Mucosa of descending colon (tissue), 3 donors: ENCODE measurements at regions not wholly inside any gene's neighbourhood (a gene's known extent, or its start where the extent isn't known, plus 50 kb on each side); places are given as distances from the start of the nearest gene placed in this dataset.
A peak's percentile ranks its signal among the peaks of the same experiment; 100 is the strongest.

Experiments used
- ATAC-seq: fragments of 200-7000 bp; cut with Tn5 transposase; one replicate; pipeline ENCODE4 v1.9.1; 2020; ENCODE audit warnings: mild to moderate bottlenecking, moderate library complexity
- DNase-seq, 3 donors: peaks; one replicate each; pipeline ENCODE4 v3.0.0-alpha.2; 2020
- H3K36me3 ChIP-seq: fragments of 200-600 bp; one replicate; pipeline ENCODE4 v1.8.0; 2021; ENCODE audit warnings: low read depth, mild to moderate bottlenecking
- H3K4me1 ChIP-seq: fragments of 200-600 bp; one replicate; pipeline ENCODE4 v1.8.0; 2021; ENCODE audit warnings: low read depth, mild to moderate bottlenecking
- H3K4me3 ChIP-seq: fragments of 200-600 bp; one replicate; pipeline ENCODE4 v1.8.0; 2021; ENCODE audit warnings: mild to moderate bottlenecking
- H3K9me3 ChIP-seq: fragments of 200-600 bp; one replicate; pipeline ENCODE4 v1.8.0; 2021; ENCODE audit warnings: mild to moderate bottlenecking
- CTCF ChIP-seq: fragments of 200-600 bp; IDR thresholded peaks from one replicate; pipeline ENCODE4 v1.8.0; 2022; ENCODE audit warnings: antibody characterized with exemption, mild to moderate bottlenecking
- intact Hi-C, 2 donors: fragments of 100-400 bp; cut with DNase I in 1 of 2; cut with micrococcal nuclease in 1 of 2; formaldehyde crosslinking; loops; one replicate each; pipeline versions ENCODE4 v1.11.0 to v1.11.1; 2022; cut with DNase I, micrococcal nuclease
- donor health status: DM: no; HTN: no; CAD: no; lungs with moderate emphysema.
- donor health status: DM: no; HTN: no; CAD: no.
- donor health status: DM: no; HTN: yes; CAD: no.

- intact Hi-C loops = no loop called here
- ATAC-seq = no peak
- DNase-seq = no peak
- Histone ChIP-seq H3K4me3 (no peak overlapping the region), H3K4me1 (no peaks in the 10 kb centered on the region), H3K9me3 (no peaks in the 10 kb centered on the region), H3K36me3 (no peaks in the 10 kb centered on the region)
- no peak for TF ChIP-seq CTCF
Measured at GRCh38 chr20:12512755-12513154, 496.0 kb upstream of the SPTLC3 start.

GRCh38 chr20:12528104-12528503, 480.7 kb upstream of the SPTLC3 start:
- intact Hi-C loops = no loop called here

GRCh38 chr20:12528591-12529041, 480.2 kb upstream of the SPTLC3 start:
- Histone ChIP-seq H3K9me3 (no peaks in the 10 kb centered on the region), H3K4me1 (peaks cover 4% of the 10 kb centered on the region), H3K36me3 (no peaks in the 10 kb centered on the region), H3K4me3 (no peak overlapping the region)
- DNase-seq (no peak), ATAC-seq (no peak)
- no peak for TF ChIP-seq CTCF
- intact Hi-C loops = no loop called here

More at GRCh38 chr20:12528104-12528503, 480.7 kb upstream of the SPTLC3 start:
- Histone ChIP-seq H3K9me3 (no peaks in the 10 kb centered on the region), H3K36me3 (no peaks in the 10 kb centered on the region), H3K4me3 (no peak overlapping the region), H3K4me1 (peaks cover 4% of the 10 kb centered on the region)
- ATAC-seq = no peak
- DNase-seq = no peak
- TF ChIP-seq CTCF = no peak

GRCh38 chr20:12531626-12532025, 477.1 kb upstream of the SPTLC3 start:
- intact Hi-C loops = no loop called here

GRCh38 chr20:12535316-12535715, 473.5 kb upstream of the SPTLC3 start:
- H3K4me1 ChIP-seq = peaks cover 4% of the 10 kb centered on the region
- no peaks in the 10 kb centered on the region for H3K9me3 ChIP-seq
- ATAC-seq (no peak), DNase-seq (no peak)
- no peak overlapping the region for H3K4me3 ChIP-seq
- no peak for TF ChIP-seq CTCF
- intact Hi-C loops = no loop called here
- no peaks in the 10 kb centered on the region for H3K36me3 ChIP-seq

More at GRCh38 chr20:12531626-12532025, 477.1 kb upstream of the SPTLC3 start:
- no peak overlapping the region for H3K4me3 ChIP-seq
- no peaks in the 10 kb centered on the region for H3K9me3 ChIP-seq
- TF ChIP-seq CTCF = no peak
- DNase-seq (peak in 1 of 3 donors; percentile 13), ATAC-seq (peak; percentile 55)
- H3K4me1 ChIP-seq = peaks cover 4% of the 10 kb centered on the region
- no peaks in the 10 kb centered on the region for H3K36me3 ChIP-seq

GRCh38 chr20:12535770-12536169, 473.0 kb upstream of the SPTLC3 start:
- TF ChIP-seq CTCF = no peak
- intact Hi-C loops = no loop called here

More at GRCh38 chr20:12535770-12536169, 473.0 kb upstream of the SPTLC3 start:
- no peaks in the 10 kb centered on the region for H3K9me3 ChIP-seq
- ATAC-seq (no peak), DNase-seq (no peak)
- H3K36me3 ChIP-seq = no peaks in the 10 kb centered on the region
- peaks cover 4% of the 10 kb centered on the region for H3K4me1 ChIP-seq
- no peak overlapping the region for H3K4me3 ChIP-seq
